NCI-H82 treated with DMSO at 0.1 percent for 48 hours (cell line): ENCODE measurements at regions not wholly inside any gene's neighbourhood (a gene's known extent, or its start where the extent isn't known, plus 50 kb on each side); places are given as distances from the start of the nearest gene placed in this dataset.

Source experiments
- DNase-seq: peaks from one replicate; lab custom pipeline; 2025; ENCODE audit not compliant: unreplicated experiment; lab: John Stamatoyannopoulos, UW

DNA sequence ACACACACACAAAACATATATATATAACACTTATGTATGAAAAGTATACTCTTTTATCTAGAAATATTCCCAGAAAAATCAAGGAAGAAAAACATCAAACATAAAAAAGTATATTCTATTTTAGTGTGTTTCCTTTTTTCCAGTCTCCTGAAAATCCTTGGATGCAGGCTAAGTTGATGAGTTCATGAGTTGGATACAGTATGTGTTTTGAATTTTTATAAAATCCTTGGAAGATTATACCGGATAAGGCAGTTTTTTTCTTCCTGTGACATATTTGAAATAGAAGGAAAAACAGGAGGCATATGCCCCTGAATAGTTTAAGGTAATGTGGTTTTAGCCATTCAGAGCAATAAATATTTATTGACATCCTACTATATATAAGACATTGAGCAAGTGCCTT is 203.6 kb downstream of the SNX18 start:
- no peak for DNase-seq

GRCh38 chr5:54720341-54720740 is 202.8 kb downstream of the SNX18 start:
- no peak for DNase-seq

GRCh38 chr5:54719384-54720283 is 202.1 kb downstream of the SNX18 start:
- no peak for DNase-seq

GRCh38 chr5:54718656-54719055 is 201.1 kb downstream of the SNX18 start:
- no peak for DNase-seq

DNA sequence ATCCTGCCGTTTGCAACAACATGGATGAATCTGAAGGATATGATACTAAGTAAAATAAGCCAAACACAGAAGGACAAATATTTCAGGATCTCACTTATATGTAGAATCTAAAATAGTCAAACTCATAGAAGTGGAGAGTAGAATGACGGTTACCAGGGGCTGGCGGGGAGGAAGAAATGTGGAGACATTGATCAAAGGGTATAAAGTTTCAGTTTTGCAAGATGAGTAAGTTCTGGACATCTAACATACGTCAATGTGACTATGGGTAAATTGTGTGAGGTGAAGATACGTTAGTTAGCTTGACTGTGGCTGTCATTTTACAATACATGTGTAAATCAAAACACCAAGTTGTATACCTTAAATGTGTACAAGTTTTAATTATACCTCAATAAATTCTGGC is 200.3 kb downstream of the SNX18 start:
- DNase-seq, result no peak

- no peak for DNase-seq
Observed at GRCh38 chr5:54717459-54717858, 199.9 kb downstream of the SNX18 start.

DNA sequence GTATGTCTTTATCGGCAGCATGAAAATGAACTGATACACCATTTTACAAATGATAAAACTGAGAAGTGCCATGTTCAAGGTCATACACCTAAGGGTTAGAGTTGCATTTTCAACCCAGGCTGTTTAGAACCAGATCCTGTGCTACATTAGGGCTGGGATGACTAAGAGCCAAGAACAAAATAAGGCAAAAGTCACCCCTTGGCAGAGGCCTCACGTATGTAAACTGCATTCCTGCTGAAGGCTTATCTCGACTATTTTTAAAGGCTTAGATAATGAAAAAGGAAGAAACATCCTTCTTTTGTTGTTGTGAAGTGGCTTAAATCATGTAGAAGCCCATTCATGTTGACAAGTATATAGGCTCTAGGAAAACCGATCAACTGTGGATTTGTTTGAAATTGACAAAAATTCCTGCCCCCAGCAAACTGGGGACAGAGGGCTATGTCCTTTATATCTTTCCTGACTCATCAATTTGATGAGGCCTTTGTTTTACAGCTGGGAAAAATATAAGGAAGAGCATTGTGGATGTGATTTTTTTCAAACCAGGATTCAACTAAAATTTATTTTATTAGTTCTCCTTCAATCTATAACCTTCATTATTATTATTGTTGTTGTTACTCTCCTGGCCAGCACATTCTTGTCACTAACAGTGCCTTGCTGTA is 196.5 kb downstream of the SNX18 start:
- DNase-seq, result no peak

DNA sequence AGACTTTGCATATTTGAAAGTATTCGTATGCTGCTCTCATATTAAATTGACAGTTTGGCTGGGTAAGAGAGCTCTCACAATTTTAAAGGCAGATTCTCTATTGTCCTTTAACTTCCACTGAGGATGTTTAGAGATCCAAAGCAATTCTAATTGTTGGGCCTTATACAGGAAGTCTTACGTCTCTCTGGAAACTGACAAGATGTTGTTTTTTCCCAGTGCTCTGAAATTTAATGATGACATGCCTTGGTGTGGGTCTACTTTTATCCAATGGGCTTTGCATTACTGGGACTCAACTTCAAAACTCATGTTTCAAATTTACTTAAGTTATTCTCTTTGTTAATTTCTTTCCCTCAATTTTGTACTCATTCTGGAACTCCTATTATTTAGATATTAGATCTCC is 191.5 kb downstream of the SNX18 start:
- no peak for DNase-seq

DNA sequence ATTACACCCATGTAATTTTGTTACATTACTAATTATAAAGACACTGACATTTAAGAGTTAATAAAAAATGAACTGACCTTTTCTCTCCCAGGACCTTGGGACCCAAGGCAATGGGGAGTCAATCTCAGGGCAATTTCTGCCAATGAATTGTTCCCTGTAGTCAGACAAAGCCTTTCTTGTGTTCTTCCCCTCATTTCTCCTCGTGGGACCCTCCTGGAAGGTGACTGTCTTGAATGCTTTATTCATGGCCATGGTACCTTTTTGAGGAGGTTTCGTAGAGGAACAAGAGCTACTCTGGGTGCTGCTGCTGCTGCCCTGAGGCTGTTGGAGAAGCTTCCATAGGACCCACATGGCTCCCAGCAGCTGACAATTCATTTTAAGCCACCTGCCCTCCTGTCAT is 190.3 kb downstream of the SNX18 start:
- no peak for DNase-seq

GRCh38 chr5:54705994-54706653 is 188.6 kb downstream of the SNX18 start:
- DNase-seq, result no peak

GRCh38 chr5:54704825-54705224 is 187.3 kb downstream of the SNX18 start:
- no peak for DNase-seq

DNA sequence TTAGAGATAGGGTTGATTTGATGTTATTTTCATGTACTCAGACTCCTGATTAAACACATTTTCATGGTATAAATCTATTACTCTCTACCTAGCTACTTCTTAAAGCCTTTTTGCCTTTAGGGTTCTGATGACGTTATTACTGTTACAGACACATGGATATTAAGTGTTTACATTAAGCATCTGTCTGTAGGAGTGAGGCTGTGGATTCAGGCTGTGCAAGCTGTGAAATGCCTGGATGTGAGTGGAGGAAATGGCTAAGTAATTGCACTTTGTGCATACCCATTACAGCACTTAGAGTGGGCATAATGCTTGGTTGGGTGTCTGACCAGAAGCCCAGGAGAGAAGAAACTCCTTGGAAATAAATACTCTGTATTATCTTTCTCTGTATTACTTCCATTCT is 186.8 kb downstream of the SNX18 start:
- DNase-seq, result no peak

GRCh38 chr5:54703565-54704255 is 186.2 kb downstream of the SNX18 start:
- DNase-seq, result no peak

- DNase-seq, result no peak
Observed at GRCh38 chr5:54703133-54703532, 185.6 kb downstream of the SNX18 start.

GRCh38 chr5:54702470-54702869 is 184.9 kb downstream of the SNX18 start:
- DNase-seq, result no peak

DNA sequence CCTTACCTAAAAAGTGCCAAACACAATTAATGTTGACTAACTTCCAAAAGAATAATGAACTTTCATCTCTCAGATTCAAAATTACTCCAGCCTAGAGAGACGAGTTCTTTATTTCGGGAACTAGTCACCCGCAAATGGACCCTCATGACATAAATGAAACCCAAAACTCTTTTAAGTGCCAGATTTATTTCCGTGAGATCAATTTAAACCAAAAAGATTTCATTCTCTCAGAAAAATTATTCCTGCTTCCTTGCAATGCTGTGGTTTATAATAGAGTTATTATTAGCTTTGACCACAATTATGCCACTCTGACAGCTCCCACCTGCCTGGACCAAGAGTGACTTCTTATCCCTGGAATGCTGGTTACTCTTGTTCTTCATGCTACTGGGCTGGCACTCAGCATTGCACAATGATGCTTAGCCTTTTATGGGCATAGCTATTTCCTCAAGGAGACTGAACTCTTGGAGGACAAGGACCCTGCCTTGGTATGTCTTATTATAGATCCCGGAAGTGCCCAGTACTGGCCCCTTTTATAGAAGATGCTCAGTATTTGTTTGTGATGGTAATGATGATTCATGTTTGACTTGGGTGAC is 183.5 kb downstream of the SNX18 start:
- DNase-seq, result no peak

- DNase-seq, result no peak
Observed at GRCh38 chr5:54696931-54697330, 179.4 kb downstream of the SNX18 start.

GRCh38 chr5:54696346-54696745 is 178.8 kb downstream of the SNX18 start:
- DNase-seq, result no peak

DNA sequence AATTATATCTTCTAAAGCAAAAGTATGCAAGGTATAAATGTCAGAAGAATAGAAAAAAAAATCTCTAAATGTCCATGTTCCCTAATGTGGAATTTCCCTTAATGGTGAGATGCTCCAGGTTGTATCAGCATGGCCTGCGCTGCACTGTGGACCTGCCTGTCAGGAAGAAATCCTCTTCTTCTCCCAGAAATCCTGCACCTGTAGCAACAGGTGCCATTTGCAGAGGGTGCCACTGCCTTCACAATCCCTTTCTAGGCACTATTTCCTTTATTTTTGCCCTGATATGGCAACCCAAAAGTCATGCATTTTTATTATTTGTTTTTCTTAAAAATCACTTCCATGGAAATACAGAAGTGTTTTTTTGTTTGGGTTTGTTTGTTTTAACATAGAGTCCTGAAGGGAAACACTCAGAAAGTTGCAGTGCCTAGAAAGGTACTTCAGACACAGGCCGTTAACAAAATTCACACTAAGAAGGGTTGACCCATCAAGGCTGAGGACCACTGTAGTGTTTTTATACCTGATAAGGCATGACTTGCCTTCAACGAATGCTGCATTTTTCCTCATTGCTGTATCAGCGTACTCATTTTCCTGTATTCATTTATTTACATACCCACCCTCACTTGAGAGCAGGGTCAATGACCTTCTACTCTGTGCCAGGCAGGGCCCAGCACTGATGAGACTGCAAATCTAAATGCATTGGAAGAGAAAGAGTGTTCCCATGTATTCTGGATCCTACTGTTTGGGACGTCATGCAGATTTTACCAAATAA is 177.8 kb downstream of the SNX18 start:
- no peak for DNase-seq

DNA sequence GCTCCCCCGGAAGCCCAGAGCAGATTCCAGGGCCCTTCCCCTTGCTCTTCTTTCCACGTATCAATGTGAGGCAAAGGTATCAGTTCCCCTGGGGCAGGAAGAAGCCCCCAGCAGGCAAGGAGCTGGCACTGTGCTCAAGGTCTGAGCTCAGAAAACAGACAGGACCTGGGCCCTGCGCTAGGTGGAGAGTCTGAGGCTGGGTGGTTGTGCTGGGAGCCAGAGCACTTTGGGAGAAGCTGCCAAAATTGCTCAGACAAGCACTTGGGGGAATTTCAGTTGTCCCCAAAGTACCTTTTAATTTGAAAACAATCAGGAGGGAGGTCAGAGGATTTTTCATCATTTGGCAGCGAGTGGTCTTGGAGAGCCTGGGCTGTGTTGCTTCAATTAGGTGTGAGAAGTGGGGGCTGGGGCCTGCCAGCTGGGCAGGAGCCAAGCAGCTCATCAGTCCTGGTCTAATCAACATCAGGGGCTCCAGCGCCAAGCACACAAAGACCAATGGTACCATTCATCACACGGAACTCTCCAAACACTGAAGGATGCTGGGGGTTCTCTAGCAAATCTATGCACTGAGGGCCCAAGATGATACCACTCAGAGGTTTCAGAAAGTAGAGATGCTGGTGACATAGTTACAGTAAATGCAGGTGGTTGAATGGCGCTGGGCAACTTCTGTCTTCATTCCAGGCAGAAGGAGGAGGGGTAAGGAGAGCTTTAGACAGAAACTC is 176.5 kb downstream of the SNX18 start:
- no peak for DNase-seq
